MCF 10A (cell line): ENCODE measurements at regions not wholly inside any gene's neighbourhood (a gene's known extent, or its start where the extent isn't known, plus 50 kb on each side); places are given as distances from the start of the nearest gene placed in this dataset.

Experiments used
- BruUV-seq: library from RNA; stranded (reverse); fragments of 400-500 nt; replicated peaks from 2 replicates; lab custom pipeline; 2021; lab: Mats Ljungman, UMichigan
- CTCF ChIA-PET: fragments of 300-600 bp; sonication (Branson Sonifier 250); formaldehyde crosslinking; extraction: SDS; loops from one replicate; lab custom pipeline; 2021; ENCODE audit warnings: antibody characterized with exemption, inconsistent platforms; lab: Yijun Ruan, JAX
- POLR2A ChIA-PET: fragments of 300-600, 350-650 bp; sonication (Branson Sonifier 250); formaldehyde crosslinking; extraction: SDS; loops from one replicate; lab custom pipeline; 2020; ENCODE audit warnings: antibody characterized with exemption, inconsistent platforms; lab: Yijun Ruan, JAX
- DNase-seq: peaks from one replicate; pipeline ENCODE4 v3.0.0-alpha.2; 2018; ENCODE audit not compliant: unreplicated experiment
- H3K27ac Mint-ChIP-seq: one replicate; pipeline ENCODE4 v1.8.0; 2022; ENCODE audit warnings: mild to moderate bottlenecking, low read depth, mixed read lengths; ENCODE audit not compliant: unreplicated experiment
- H3K27me3 Mint-ChIP-seq: one replicate; pipeline ENCODE4 v1.8.0; 2022; ENCODE audit warnings: mixed read lengths; ENCODE audit not compliant: insufficient read depth, unreplicated experiment
- H3K36me3 Mint-ChIP-seq: one replicate; pipeline ENCODE4 v1.8.0; 2022; ENCODE audit warnings: mild to moderate bottlenecking, moderate library complexity, mixed read lengths; ENCODE audit not compliant: insufficient read depth, unreplicated experiment
- H3K4me1 Mint-ChIP-seq: one replicate; pipeline ENCODE4 v1.8.0; 2022; ENCODE audit warnings: mixed read lengths; ENCODE audit not compliant: insufficient read depth, unreplicated experiment
- H3K4me3 Mint-ChIP-seq: one replicate; pipeline ENCODE4 v1.8.0; 2022; ENCODE audit warnings: mild to moderate bottlenecking, moderate library complexity, mixed read lengths; ENCODE audit not compliant: unreplicated experiment
- H3K9me3 Mint-ChIP-seq: one replicate; pipeline ENCODE4 v1.8.0; 2022; ENCODE audit warnings: mixed read lengths; ENCODE audit not compliant: unreplicated experiment
- CTCF ChIP-seq: fragments of 200-600 bp; IDR thresholded peaks from one replicate; pipeline ENCODE4 v1.8.0; 2022; ENCODE audit warnings: antibody characterized with exemption, mild to moderate bottlenecking; ENCODE audit not compliant: unreplicated experiment
- intact Hi-C: fragments of 100-400 bp; cut with micrococcal nuclease; formaldehyde crosslinking; loops from 2 replicates; pipeline ENCODE4 v1.14.1; 2022

DNA sequence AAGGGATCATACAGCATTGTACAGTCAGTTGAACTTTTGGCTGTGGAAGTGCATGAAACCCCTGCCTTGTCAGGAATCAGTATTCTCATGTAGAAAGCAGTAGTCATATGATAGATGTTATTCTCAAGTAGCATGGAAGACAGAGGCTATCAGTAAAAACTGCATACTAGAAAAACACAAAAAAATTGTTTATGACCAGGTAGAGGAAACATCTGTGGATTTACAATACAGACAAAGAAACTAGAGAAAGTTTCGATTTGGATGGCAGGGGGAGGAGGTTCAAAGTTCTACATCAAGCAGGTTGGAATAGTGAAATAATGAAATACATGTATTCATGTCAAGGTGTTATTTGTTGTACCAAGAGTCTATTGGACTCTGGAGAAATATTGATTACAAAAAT is 212.3 kb upstream of the DDI1 start:
- no peaks in the 10 kb centered on the region for H3K9me3 Mint-ChIP-seq
- DNase-seq, result no peak
- H3K4me3 Mint-ChIP-seq, result no peak overlapping the region
- ChIA-PET CTCF (no interaction called here), POLR2A (no interaction called here)
- no TSS peak for BruUV-seq
- no peaks in the 10 kb centered on the region for H3K36me3 Mint-ChIP-seq
- H3K4me1 Mint-ChIP-seq, result no peaks in the 10 kb centered on the region
- H3K27me3 Mint-ChIP-seq, result no peaks in the 10 kb centered on the region
- TF ChIP-seq CTCF, result no peak
- no peak overlapping the region for H3K27ac Mint-ChIP-seq
- intact Hi-C loops, result no loop called here

DNA sequence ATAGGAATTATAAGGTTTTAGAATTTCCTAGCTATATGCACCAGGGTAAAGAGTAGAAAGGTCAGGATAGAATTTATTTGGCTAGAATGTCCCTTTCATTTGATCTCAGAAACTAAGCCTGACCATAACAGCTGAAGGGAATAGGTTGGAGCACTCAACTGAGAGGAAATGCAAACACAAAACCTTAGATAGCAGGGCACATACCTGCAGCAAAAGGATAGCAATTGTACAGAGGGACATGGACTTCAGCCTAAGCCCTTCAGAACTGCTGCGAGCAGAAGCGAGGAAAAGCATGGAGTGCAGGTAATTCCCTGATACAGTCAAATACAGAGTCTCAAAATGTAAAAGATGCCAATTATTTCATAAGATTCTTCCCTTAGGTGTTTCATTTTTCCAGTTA is 211.0 kb upstream of the DDI1 start:
- intact Hi-C loops, result no loop called here
- no TSS peak for BruUV-seq

GRCh38 chr11:103826856-103827255 is 209.6 kb upstream of the DDI1 start:
- ChIA-PET POLR2A (interaction anchor here (0.6 kb wide), 1 partner anchor 332 kb away, joined by 3 read pairs; no protein-coding TSS in a partner anchor), CTCF (interaction anchor here (0.7 kb wide), 1 partner anchor 34 kb away, joined by 3 read pairs; no protein-coding TSS in a partner anchor)
- Mint-ChIP-seq H3K27ac (no peak overlapping the region), H3K4me3 (no peak overlapping the region), H3K27me3 (no peaks in the 10 kb centered on the region), H3K36me3 (no peaks in the 10 kb centered on the region), H3K4me1 (no peaks in the 10 kb centered on the region), H3K9me3 (no peaks in the 10 kb centered on the region)
- no TSS peak for BruUV-seq
- intact Hi-C loops, result no loop called here
- no peak for DNase-seq
- no peak for TF ChIP-seq CTCF

More for the DNA sequence above, 211.0 kb upstream of the DDI1 start:
- ChIA-PET POLR2A (no interaction called here), CTCF (no interaction called here)
- Mint-ChIP-seq H3K27ac (no peak overlapping the region), H3K4me1 (no peaks in the 10 kb centered on the region), H3K36me3 (no peaks in the 10 kb centered on the region), H3K27me3 (no peaks in the 10 kb centered on the region), H3K9me3 (no peaks in the 10 kb centered on the region), H3K4me3 (no peak overlapping the region)
- no peak for DNase-seq
- no peak for TF ChIP-seq CTCF

GRCh38 chr11:103829596-103829995 is 206.8 kb upstream of the DDI1 start:
- ChIA-PET POLR2A (interaction anchor here (0.6 kb wide), 1 partner anchor 413 kb away, joined by 4 read pairs; no protein-coding TSS in a partner anchor), CTCF (interaction anchor here (0.5 kb wide), 1 partner anchor 151 kb away, joined by 3 read pairs; no protein-coding TSS in a partner anchor)
- H3K36me3 Mint-ChIP-seq, result no peaks in the 10 kb centered on the region
- H3K9me3 Mint-ChIP-seq, result no peaks in the 10 kb centered on the region
- intact Hi-C loops, result no loop called here
- no peak for TF ChIP-seq CTCF
- no peak overlapping the region for H3K4me3 Mint-ChIP-seq
- no peaks in the 10 kb centered on the region for H3K4me1 Mint-ChIP-seq
- H3K27ac Mint-ChIP-seq, result no peak overlapping the region
- DNase-seq, result no peak
- BruUV-seq, result no TSS peak
- no peaks in the 10 kb centered on the region for H3K27me3 Mint-ChIP-seq
